Activated CD4-positive, alpha-beta memory T cell treated with anti-CD3 and anti-CD28 coated beads, Interleukin-2, amount 10 ng/mL, durations not matched to agents 7 days and 5 days (primary cell): ENCODE measurements at regions not wholly inside any gene's neighbourhood (a gene's known extent, or its start where the extent isn't known, plus 50 kb on each side); places are given as distances from the start of the nearest gene placed in this dataset.

Experiments
- CTCF ChIA-PET: fragments of 350-600 bp; sonication (Branson Sonifier 250); formaldehyde crosslinking; loops from one replicate; lab custom pipeline; 2021; ENCODE audit warnings: antibody characterized with exemption, inconsistent platforms; lab: Charles Lee
- POLR2A ChIA-PET: fragments of 350-600 bp; sonication (Branson Sonifier 250); formaldehyde crosslinking; loops from one replicate; lab custom pipeline; 2021; ENCODE audit warnings: antibody characterized with exemption; lab: Charles Lee
- DNase-seq: peaks from one replicate; pipeline ENCODE4 v3.0.0-alpha.2; 2020
- H3K27ac Mint-ChIP-seq: one replicate; pipeline ENCODE4 v1.8.0; 2021; ENCODE audit warnings: mild to moderate bottlenecking, mixed read lengths
- H3K27me3 Mint-ChIP-seq: one replicate; pipeline ENCODE4 v1.8.0; 2021; ENCODE audit warnings: mixed read lengths
- H3K36me3 Mint-ChIP-seq: one replicate; pipeline ENCODE4 v1.8.0; 2021; ENCODE audit warnings: low read depth, mixed read lengths
- H3K4me1 Mint-ChIP-seq: one replicate; pipeline ENCODE4 v1.8.0; 2021; ENCODE audit warnings: mixed read lengths
- H3K4me3 Mint-ChIP-seq: one replicate; pipeline ENCODE4 v1.8.0; 2021; ENCODE audit warnings: mild to moderate bottlenecking, mixed read lengths
- H3K9me3 Mint-ChIP-seq: one replicate; pipeline ENCODE4 v1.8.0; 2021; ENCODE audit warnings: mixed read lengths

DNA sequence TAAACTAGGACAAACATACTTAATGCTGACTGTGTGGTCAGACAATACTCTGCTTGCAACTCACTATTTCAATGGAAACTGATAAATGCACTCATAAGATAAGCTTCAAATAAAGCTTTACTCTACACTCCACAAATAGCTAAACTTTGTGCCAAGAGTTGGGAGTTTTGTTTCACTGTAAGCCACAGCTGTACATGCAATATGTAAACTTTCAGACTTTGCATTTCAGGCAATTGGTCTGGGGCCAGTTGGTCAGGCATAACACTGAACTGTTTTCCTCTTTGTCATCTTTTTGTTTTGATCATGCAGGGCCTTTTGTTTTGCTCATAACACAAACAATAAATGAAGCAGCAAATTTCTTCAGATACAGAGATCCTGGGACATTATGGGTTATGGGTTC is 426.2 kb downstream of the IPO8 start:
- CTCF ChIA-PET, result no interaction called here
- H3K4me1 Mint-ChIP-seq, result no peaks in the 10 kb centered on the region
- H3K27ac Mint-ChIP-seq, result no peak overlapping the region
- H3K36me3 Mint-ChIP-seq, result no peaks in the 10 kb centered on the region
- no peak overlapping the region for H3K4me3 Mint-ChIP-seq
- DNase-seq, result no peak
- peaks cover 15% of the 10 kb centered on the region for H3K9me3 Mint-ChIP-seq
- POLR2A ChIA-PET, result no interaction called here
- H3K27me3 Mint-ChIP-seq, result no peaks in the 10 kb centered on the region

DNA sequence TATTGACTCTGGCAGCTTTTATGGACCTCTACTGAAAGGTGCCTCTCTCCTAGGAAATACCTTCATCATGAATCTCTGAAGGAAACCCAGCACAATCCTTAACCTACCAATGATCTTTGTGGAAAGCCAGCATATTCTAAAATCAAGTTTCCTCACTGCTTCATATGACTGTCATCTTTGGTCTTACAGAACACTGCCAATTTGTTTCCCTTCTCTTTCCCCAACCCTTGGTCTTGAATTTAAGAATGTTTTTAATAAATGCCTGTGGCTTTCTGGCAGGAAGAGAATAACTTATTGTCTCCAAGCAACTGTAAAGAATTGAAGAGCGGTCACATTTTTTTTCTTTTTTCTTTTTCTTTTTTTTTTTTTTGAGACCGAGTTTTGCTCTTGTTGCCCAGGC is 427.6 kb downstream of the IPO8 start:
- DNase-seq, result no peak
- CTCF ChIA-PET, result no interaction called here
- no peaks in the 10 kb centered on the region for H3K36me3 Mint-ChIP-seq
- no peak overlapping the region for H3K27ac Mint-ChIP-seq
- H3K27me3 Mint-ChIP-seq, result no peaks in the 10 kb centered on the region
- no peaks in the 10 kb centered on the region for H3K4me1 Mint-ChIP-seq
- H3K9me3 Mint-ChIP-seq, result peaks cover 9% of the 10 kb centered on the region
- POLR2A ChIA-PET, result no interaction called here
- H3K4me3 Mint-ChIP-seq, result no peak overlapping the region

DNA sequence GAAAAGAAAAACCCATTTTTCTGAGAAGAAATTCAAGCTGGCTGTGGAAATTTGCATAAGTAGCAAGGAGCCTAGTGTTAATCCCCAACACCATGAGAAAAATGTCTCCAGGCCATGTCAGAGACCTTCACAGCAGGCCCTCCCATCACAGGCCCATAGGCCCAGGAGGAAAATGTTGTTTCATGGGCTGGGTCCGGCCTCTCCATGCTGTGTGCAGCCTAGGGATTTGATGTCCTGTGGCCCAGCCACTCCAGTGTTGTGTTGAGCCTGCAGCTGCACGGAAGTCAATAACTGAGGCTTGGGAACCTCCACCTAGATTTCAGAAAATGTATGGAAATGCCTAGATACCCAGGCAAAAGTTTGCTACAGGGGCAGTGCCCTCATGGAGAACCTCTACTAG is 432.2 kb downstream of the IPO8 start:
- Mint-ChIP-seq H3K27ac (no peak overlapping the region), H3K4me3 (no peak overlapping the region), H3K4me1 (no peaks in the 10 kb centered on the region), H3K27me3 (no peaks in the 10 kb centered on the region), H3K36me3 (no peaks in the 10 kb centered on the region), H3K9me3 (no peaks in the 10 kb centered on the region)
- CTCF ChIA-PET, result no interaction called here
- no peak for DNase-seq
- POLR2A ChIA-PET, result no interaction called here

DNA sequence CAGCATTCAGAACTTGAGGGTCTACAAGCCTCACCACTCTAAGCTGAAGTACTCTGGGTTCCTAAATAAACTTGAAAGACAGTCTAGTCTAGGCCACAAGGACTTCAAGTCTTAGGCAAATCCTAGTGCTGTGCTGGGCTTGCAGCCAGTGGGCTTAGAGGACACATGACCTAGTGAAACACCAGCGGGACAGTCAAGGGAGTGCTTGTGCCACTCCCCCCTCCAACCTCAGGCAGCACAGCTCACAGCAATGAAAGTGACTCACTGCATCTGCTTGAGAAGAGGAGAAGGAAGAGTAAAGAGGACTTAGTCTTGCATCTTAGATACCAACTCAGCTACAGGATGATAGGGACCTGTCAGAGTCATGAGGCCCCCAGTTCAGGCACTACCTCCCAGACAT is 438.1 kb downstream of the IPO8 start:
- Mint-ChIP-seq H3K27ac (no peak overlapping the region), H3K4me3 (no peak overlapping the region), H3K9me3 (no peaks in the 10 kb centered on the region), H3K27me3 (no peaks in the 10 kb centered on the region), H3K4me1 (no peaks in the 10 kb centered on the region), H3K36me3 (no peaks in the 10 kb centered on the region)
- POLR2A ChIA-PET, result no interaction called here
- no peak for DNase-seq
- CTCF ChIA-PET, result no interaction called here

DNA sequence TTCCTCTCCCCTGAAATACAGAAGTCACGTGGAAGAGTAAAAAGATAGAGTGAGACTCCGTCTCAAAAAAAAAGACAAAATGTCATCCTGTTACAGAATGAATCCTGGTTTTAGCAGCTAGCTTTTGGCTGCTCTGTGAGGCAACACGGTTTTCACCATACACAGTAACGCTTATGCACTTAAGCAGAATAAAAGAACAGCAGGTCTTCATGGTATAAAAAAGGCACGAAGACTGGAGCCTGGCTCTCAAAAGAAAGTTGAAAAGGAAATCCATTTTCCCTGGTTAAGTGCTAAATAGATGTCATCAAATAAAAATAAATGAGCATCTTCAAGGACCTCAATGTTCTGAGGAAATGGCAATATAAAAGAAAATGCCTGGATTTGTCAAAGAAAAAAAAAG is 444.1 kb downstream of the IPO8 start:
- Mint-ChIP-seq H3K9me3 (no peaks in the 10 kb centered on the region), H3K4me1 (no peaks in the 10 kb centered on the region), H3K27ac (no peak overlapping the region), H3K4me3 (no peak overlapping the region), H3K36me3 (no peaks in the 10 kb centered on the region), H3K27me3 (no peaks in the 10 kb centered on the region)
- no peak for DNase-seq
- ChIA-PET POLR2A (no interaction called here), CTCF (no interaction called here)

DNA sequence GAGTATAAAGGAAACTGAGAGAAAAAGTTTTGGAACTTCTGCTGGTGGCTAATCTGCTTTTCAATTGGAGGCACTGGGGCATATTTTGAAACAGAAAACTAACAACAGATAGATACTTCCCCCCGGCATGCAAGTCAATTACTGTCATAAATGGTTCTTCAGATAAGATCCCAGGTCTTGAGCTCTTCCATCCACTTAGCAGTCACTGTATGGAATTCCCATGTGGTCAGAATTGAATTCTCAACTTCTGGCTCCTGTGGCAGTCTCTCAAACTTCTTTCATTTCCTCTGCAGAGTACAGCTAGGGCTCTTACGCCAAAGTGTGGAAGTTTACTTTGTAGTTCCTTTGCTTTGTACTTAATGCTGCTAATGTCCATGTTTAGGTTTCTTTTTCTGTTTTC is 452.2 kb downstream of the IPO8 start:
- ChIA-PET CTCF (no interaction called here), POLR2A (no interaction called here)
- H3K9me3 Mint-ChIP-seq, result no peaks in the 10 kb centered on the region
- no peaks in the 10 kb centered on the region for H3K4me1 Mint-ChIP-seq
- no peak overlapping the region for H3K27ac Mint-ChIP-seq
- no peak for DNase-seq
- H3K36me3 Mint-ChIP-seq, result no peaks in the 10 kb centered on the region
- H3K27me3 Mint-ChIP-seq, result no peaks in the 10 kb centered on the region
- no peak overlapping the region for H3K4me3 Mint-ChIP-seq

DNA sequence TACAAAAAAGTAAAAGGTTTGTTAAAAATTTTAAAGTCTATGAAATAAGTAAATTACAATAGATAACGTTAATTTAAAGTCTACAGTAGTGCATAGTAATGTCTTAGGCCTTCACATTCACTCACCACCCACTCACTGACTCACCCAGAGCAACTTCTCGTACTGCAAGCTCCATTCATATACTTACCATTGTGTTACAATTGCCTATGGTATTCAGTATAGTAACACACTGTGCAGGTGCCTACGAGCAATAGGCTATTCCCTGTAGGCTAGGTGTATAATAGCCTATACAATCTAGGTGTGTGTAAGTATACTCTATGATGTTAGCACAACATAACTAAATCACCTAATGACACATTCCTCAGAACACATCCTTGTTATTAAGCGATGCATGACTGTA is 435.3 kb upstream of the TMTC1 start:
- CTCF ChIA-PET, result no interaction called here
- no peak for DNase-seq
- H3K9me3 Mint-ChIP-seq, result no peaks in the 10 kb centered on the region
- no peaks in the 10 kb centered on the region for H3K4me1 Mint-ChIP-seq
- POLR2A ChIA-PET, result no interaction called here
- H3K36me3 Mint-ChIP-seq, result no peaks in the 10 kb centered on the region
- H3K4me3 Mint-ChIP-seq, result no peak overlapping the region
- no peaks in the 10 kb centered on the region for H3K27me3 Mint-ChIP-seq
- no peak overlapping the region for H3K27ac Mint-ChIP-seq

DNA sequence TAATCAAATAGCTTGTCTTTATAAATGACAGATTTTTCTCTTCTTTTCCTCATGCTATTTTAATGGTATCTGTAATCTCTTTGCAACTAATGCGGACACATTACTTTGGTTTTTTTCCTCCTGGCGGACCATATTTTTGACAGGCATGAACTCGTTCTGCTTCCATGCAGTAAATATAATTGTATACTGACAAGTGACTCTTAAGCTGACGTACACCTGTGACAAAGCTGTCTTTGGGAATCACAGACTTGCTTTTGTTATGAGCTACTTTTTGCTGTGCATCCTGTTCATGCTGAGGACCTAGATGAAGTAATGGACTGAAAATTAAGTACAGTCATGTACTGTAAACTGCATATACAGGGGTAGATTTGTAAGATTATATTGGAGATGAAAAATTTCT is 434.3 kb upstream of the TMTC1 start:
- ChIA-PET CTCF (no interaction called here), POLR2A (no interaction called here)
- no peaks in the 10 kb centered on the region for H3K9me3 Mint-ChIP-seq

DNA sequence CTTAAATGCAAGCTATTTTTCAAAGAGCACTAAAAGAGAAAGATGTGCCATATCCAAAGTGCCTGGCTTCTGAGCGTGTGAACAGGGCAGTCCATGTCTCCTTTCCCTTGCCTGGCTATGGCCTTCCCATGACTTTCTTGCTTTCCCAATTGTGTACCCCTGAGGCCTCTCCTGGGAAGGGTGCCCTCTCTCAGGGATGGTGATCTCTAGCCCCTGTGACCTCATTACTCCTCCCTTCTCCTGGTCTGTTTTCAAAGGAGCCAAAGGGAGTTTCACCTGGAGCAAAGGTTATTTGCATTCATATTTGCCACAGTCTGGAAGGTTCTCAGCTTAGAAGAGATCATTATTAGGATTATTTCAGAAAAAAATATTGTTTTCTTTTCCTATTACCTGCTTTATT is 429.4 kb upstream of the TMTC1 start:
- POLR2A ChIA-PET, result no interaction called here

More for the DNA sequence above, 434.3 kb upstream of the TMTC1 start:
- H3K4me1 Mint-ChIP-seq, result no peaks in the 10 kb centered on the region
- DNase-seq, result no peak
- H3K27ac Mint-ChIP-seq, result no peak overlapping the region
- no peaks in the 10 kb centered on the region for H3K27me3 Mint-ChIP-seq
- H3K4me3 Mint-ChIP-seq, result no peak overlapping the region
- no peaks in the 10 kb centered on the region for H3K36me3 Mint-ChIP-seq

DNA sequence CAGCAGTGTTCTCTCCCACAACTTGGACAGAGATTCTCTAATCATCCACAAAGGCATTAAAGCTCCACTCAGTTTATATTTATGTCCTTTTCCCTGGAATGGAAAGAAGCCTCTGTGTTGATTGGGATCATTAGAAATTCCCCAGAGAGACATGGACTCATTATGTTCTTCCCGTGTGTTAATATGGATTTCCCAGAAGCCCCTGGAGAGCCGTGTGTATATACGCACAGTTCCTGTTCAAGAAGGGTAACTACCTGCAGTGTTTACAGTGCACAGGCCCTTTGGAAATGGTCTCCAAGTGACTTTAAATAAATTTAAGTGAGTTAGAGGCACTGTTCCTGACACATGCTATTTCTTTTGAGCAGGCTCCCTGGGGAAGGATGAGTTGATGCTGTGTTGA is 428.0 kb upstream of the TMTC1 start:
- Mint-ChIP-seq H3K36me3 (no peaks in the 10 kb centered on the region), H3K9me3 (no peaks in the 10 kb centered on the region)
- CTCF ChIA-PET, result no interaction called here

More for the DNA sequence above, 429.4 kb upstream of the TMTC1 start:
- H3K27ac Mint-ChIP-seq, result no peak overlapping the region
- H3K4me1 Mint-ChIP-seq, result no peaks in the 10 kb centered on the region
- no peak for DNase-seq
- no peaks in the 10 kb centered on the region for H3K9me3 Mint-ChIP-seq
- no peaks in the 10 kb centered on the region for H3K27me3 Mint-ChIP-seq
- H3K4me3 Mint-ChIP-seq, result no peak overlapping the region
- CTCF ChIA-PET, result no interaction called here
- H3K36me3 Mint-ChIP-seq, result no peaks in the 10 kb centered on the region

DNA sequence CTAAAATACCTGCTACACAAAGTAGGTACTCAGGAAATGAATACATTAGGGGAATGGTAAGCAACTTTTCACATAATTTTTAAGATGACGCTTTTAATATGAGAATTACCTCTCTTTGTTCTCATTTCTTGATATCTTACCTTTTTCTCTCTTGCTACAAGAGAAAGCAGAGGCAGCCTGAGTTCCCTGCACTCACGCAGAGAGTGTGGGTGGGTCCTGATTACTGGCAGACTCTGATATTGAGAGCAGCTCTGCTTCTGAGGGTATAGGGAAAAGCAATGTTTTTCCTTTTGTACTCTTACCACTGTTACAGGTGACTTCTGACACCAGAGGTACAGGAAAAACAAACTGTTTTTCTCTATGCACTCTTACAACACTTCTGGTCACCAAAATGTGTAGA is 420.2 kb upstream of the TMTC1 start:
- H3K27me3 Mint-ChIP-seq, result peaks cover 5% of the 10 kb centered on the region
- no peak overlapping the region for H3K4me3 Mint-ChIP-seq
- H3K36me3 Mint-ChIP-seq, result no peaks in the 10 kb centered on the region
- H3K9me3 Mint-ChIP-seq, result no peaks in the 10 kb centered on the region
- H3K4me1 Mint-ChIP-seq, result no peaks in the 10 kb centered on the region
- CTCF ChIA-PET, result no interaction called here
- H3K27ac Mint-ChIP-seq, result no peak overlapping the region
- POLR2A ChIA-PET, result no interaction called here
- DNase-seq, result no peak

More for the DNA sequence above, 428.0 kb upstream of the TMTC1 start:
- Mint-ChIP-seq H3K27ac (no peak overlapping the region), H3K4me1 (no peaks in the 10 kb centered on the region), H3K4me3 (no peak overlapping the region), H3K27me3 (no peaks in the 10 kb centered on the region)
- POLR2A ChIA-PET, result no interaction called here
- DNase-seq, result no peak

DNA sequence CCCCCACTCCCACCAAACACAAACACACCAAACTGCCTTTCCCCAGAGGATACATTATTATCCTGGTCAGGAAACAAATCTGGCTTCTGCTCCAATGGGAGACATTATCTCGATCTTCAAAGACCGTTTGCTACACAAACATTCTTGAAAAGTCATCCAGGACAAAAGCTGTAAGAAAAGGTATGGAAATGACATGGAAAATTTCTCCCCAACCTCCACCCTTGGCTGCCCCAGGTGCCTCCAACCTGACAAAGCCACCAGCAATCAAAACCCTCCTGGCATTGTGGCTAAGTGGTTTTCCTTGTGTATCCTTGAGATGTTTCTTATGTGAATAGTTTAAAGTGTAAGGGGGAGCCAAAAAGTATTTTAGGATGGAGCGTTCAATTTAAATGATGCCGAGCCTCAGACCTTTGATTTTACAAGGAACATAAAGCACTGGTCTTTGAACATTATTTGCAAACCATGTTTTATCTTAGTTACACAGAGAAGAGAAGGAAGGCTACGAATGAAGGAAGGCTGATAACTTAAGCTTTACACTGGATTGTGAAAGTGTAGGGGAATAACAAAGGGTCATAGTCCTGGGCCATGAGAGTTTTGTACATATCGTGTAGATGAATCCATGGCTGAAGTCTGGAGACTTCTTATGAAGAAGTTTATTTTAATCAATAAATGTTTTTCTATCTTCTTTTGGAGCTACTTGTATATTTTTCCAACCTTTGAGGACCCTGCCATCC is 418.9 kb upstream of the TMTC1 start:
- no peaks in the 10 kb centered on the region for H3K36me3 Mint-ChIP-seq

DNA sequence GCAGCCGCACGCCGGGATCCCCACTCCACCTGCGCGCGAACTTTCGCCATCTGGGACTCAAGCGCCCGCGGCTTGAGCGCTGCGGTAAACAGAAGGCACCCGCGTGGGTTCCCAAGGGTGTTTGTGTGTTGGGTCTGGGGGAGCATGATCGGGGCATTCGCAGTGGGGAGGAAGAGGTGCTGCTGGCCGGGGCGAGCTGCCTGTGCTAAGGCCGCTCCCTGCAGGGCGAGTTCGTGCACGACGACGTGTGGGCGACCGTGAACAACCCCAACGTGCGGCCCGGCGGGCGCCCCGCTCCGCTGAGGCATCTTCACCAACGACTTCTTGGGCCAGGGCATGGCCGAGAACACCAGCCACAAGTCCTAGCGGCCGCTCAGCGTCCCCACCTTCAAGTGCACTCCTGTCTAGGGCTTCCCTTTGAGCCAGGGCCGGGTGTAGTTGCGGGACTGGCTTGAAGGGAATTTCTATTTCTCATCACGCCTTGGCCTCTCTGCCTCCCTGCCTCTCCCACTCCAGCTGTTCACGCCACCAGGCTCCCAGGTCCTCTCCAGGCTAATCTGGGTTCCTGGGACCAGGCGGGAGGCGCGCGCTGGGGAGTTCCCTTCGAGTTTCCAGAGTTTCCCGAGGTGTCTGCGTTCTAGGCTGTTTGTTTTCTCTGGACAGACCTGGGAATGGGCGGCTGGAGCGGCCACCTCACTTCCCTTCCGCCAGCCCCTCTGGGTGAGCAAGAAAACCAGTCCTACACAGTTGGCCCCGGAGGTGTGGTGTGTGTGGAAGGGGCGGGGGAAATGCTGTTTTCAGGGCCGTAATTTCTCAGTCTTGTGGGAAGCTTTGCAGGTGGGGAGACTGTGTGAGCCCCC is 417.8 kb upstream of the TMTC1 start:
- no peak overlapping the region for H3K27ac Mint-ChIP-seq
- peaks cover 5% of the 10 kb centered on the region for H3K27me3 Mint-ChIP-seq
- no peak for DNase-seq
- ChIA-PET POLR2A (no interaction called here), CTCF (no interaction called here)
- no peaks in the 10 kb centered on the region for H3K36me3 Mint-ChIP-seq
- no peaks in the 10 kb centered on the region for H3K9me3 Mint-ChIP-seq
- H3K4me1 Mint-ChIP-seq, result no peaks in the 10 kb centered on the region
- no peak overlapping the region for H3K4me3 Mint-ChIP-seq

More for the DNA sequence above, 418.9 kb upstream of the TMTC1 start:
- POLR2A ChIA-PET, result no interaction called here
- no peak overlapping the region for H3K27ac Mint-ChIP-seq
- no peaks in the 10 kb centered on the region for H3K4me1 Mint-ChIP-seq
- CTCF ChIA-PET, result no interaction called here
- no peak overlapping the region for H3K4me3 Mint-ChIP-seq
- no peaks in the 10 kb centered on the region for H3K9me3 Mint-ChIP-seq
- DNase-seq, result no peak
- H3K27me3 Mint-ChIP-seq, result peaks cover 5% of the 10 kb centered on the region

DNA sequence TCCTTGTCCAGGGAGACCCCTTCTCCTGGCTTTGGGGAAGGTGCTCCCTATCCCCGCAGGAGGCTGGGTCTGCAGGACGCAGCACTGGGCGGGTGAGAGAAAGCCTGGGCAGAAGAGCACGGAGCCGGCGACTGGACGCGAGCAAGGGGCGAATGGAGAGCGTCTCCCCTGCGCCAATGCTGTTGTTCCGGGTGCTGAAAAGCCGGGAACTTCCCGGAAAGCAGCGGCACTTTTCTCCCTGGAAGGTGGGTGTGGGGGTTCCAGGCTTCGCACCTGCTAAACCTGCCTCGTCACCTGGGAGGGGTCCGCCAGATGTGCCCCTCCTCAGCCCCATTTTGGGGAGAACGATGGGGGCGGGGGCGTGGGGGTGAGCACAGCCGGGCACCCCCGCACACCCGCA is 417.1 kb upstream of the TMTC1 start:
- Mint-ChIP-seq H3K4me1 (no peaks in the 10 kb centered on the region), H3K27ac (no peak overlapping the region), H3K4me3 (no peak overlapping the region), H3K9me3 (no peaks in the 10 kb centered on the region), H3K36me3 (no peaks in the 10 kb centered on the region), H3K27me3 (peaks cover 5% of the 10 kb centered on the region)
- no peak for DNase-seq
- POLR2A ChIA-PET, result no interaction called here
- CTCF ChIA-PET, result no interaction called here
